CD4-positive, CD25-positive, alpha-beta regulatory T cell (primary cell): ENCODE measurements at regions not wholly inside any gene's neighbourhood (a gene's known extent, or its start where the extent isn't known, plus 50 kb on each side); places are given as distances from the start of the nearest gene placed in this dataset.
"Not testable (repeated sequence)": the region's sequence is repeated elsewhere in the genome, so short reads cannot be mapped to it uniquely, and the experiment has no call there.

ENCODE experiments used
- ATAC-seq, 2 donors: fragments of 150-1000 bp; cut with Tn5 transposase; one replicate each; pipeline ENCODE4 v1.10.0; 2021; ENCODE audit warnings: low read depth in 2 of 2, moderate number of reproducible peaks in 2 of 2, moderate library complexity in 1 of 2
- DNase-seq, 3 donors: peaks; one replicate each; pipeline versions ENCODE4 v3.0.0 to v3.0.0-alpha.2; 2012 to 2022; ENCODE audit warnings: mixed read lengths in 1 of 3
- H3K27ac ChIP-seq: one replicate; pipeline ENCODE4 v1.7.0; 2013; ENCODE audit warnings: mild to moderate bottlenecking, low read length; ENCODE audit not compliant: insufficient read depth, poor library complexity, severe bottlenecking
- H3K27me3 ChIP-seq: one replicate; pipeline ENCODE4 v1.7.0; 2013; ENCODE audit warnings: low read length; ENCODE audit not compliant: control insufficient read depth, insufficient read depth
- H3K36me3 ChIP-seq: one replicate; pipeline ENCODE4 v1.7.0; 2013; ENCODE audit warnings: mild to moderate bottlenecking, low read length, moderate library complexity; ENCODE audit not compliant: control insufficient read depth, insufficient read depth
- H3K4me1 ChIP-seq: 2 replicates; pipeline ENCODE4 v1.7.0; 2013; ENCODE audit warnings: mild to moderate bottlenecking, low read length; ENCODE audit not compliant: insufficient read depth, control insufficient read depth, poor library complexity, severe bottlenecking
- H3K4me3 ChIP-seq: one replicate; pipeline ENCODE4 v1.7.0; 2013; ENCODE audit warnings: low read depth, mild to moderate bottlenecking, low read length, moderate library complexity
- H3K9me3 ChIP-seq, 2 experiments: 1 replicate in 1 of 2; 2 replicates in 1 of 2; pipeline ENCODE4 v1.7.0; 2013; ENCODE audit warnings: low read length in 2 of 2, mild to moderate bottlenecking in 1 of 2, moderate library complexity in 1 of 2; ENCODE audit not compliant: control insufficient read depth in 2 of 2
- H3K27ac Mint-ChIP-seq, 3 donors: one replicate each; pipeline ENCODE4 v1.8.0; 2020 to 2022; ENCODE audit warnings: mild to moderate bottlenecking in 3 of 3, mixed read lengths in 3 of 3, moderate library complexity in 2 of 3
- H3K27me3 Mint-ChIP-seq: one replicate; pipeline ENCODE4 v1.8.0; 2022; ENCODE audit warnings: mild to moderate bottlenecking, mixed read lengths
- H3K36me3 Mint-ChIP-seq: one replicate; pipeline ENCODE4 v1.8.0; 2020; ENCODE audit warnings: mixed read lengths
- H3K4me1 Mint-ChIP-seq, 4 donors: one replicate each; pipeline ENCODE4 v1.8.0; 2020 to 2022; ENCODE audit warnings: mixed read lengths in 4 of 4, mild to moderate bottlenecking in 1 of 4
- H3K4me3 Mint-ChIP-seq, 4 donors: one replicate each; pipeline ENCODE4 v1.8.0; 2020 to 2022; ENCODE audit warnings: mild to moderate bottlenecking in 4 of 4, mixed read lengths in 4 of 4, moderate library complexity in 3 of 4
- H3K9me3 Mint-ChIP-seq, 7 donors: one replicate each; pipeline ENCODE4 v1.8.0; 2020 to 2022; ENCODE audit warnings: mixed read lengths in 7 of 7, mild to moderate bottlenecking in 3 of 7, moderate library complexity in 2 of 7

- Histone ChIP-seq H3K27ac (no peak overlapping the region), H3K27me3 (no peaks in the 10 kb centered on the region), H3K4me1 (no peaks in the 10 kb centered on the region), H3K4me3 (no peak overlapping the region), H3K9me3 (peaks cover 0 to 5% of the 10 kb centered on the region in 2 experiments), H3K36me3 (no peaks in the 10 kb centered on the region)
- Mint-ChIP-seq H3K4me3 (no peak overlapping the region), H3K27ac (no peak overlapping the region), H3K9me3 (peaks cover 0 to 10% (median 0%) of the 10 kb centered on the region in 7 donors), H3K4me1 (no peaks in the 10 kb centered on the region), H3K27me3 (no peaks in the 10 kb centered on the region), H3K36me3 (no peaks in the 10 kb centered on the region)
- DNase-seq: no peak
- ATAC-seq: no peak
Observed at GRCh38 chr7:124187962-124188361, 155.1 kb upstream of the TMEM229A start.

- peaks cover 0 to 4% (median 1%) of the 10 kb centered on the region in 7 donors for H3K9me3 Mint-ChIP-seq
- Histone ChIP-seq H3K36me3 (no peaks in the 10 kb centered on the region), H3K27me3 (no peaks in the 10 kb centered on the region), H3K9me3 (no peaks in the 10 kb centered on the region), H3K27ac (no peak overlapping the region), H3K4me3 (no peak overlapping the region), H3K4me1 (no peaks in the 10 kb centered on the region)
- H3K4me3 Mint-ChIP-seq: no peak overlapping the region
- no peak for DNase-seq
- ATAC-seq: no peak
- no peaks in the 10 kb centered on the region for H3K36me3 Mint-ChIP-seq
- no peak overlapping the region for H3K27ac Mint-ChIP-seq
- no peaks in the 10 kb centered on the region for H3K4me1 Mint-ChIP-seq
- H3K27me3 Mint-ChIP-seq: no peaks in the 10 kb centered on the region
Observed at GRCh38 chr7:124183649-124184048, 150.8 kb upstream of the TMEM229A start.

- no peak for DNase-seq
- Mint-ChIP-seq H3K27ac (no peak overlapping the region), H3K27me3 (no peaks in the 10 kb centered on the region), H3K9me3 (peaks cover 0 to 10% (median 3%) of the 10 kb centered on the region in 7 donors), H3K4me3 (no peak overlapping the region), H3K36me3 (no peaks in the 10 kb centered on the region), H3K4me1 (no peaks in the 10 kb centered on the region)
- Histone ChIP-seq H3K27me3 (no peaks in the 10 kb centered on the region), H3K4me1 (no peaks in the 10 kb centered on the region), H3K9me3 (no peaks in the 10 kb centered on the region), H3K27ac (no peak overlapping the region), H3K4me3 (no peak overlapping the region), H3K36me3 (no peaks in the 10 kb centered on the region)
- no peak for ATAC-seq
Observed at GRCh38 chr7:124179641-124180040, 146.8 kb upstream of the TMEM229A start.

- Mint-ChIP-seq H3K9me3 (peaks cover 0 to 10% (median 4%) of the 10 kb centered on the region in 7 donors), H3K36me3 (no peaks in the 10 kb centered on the region), H3K4me3 (no peak overlapping the region), H3K27ac (no peak overlapping the region), H3K27me3 (no peaks in the 10 kb centered on the region), H3K4me1 (no peaks in the 10 kb centered on the region)
- H3K27me3 ChIP-seq: no peaks in the 10 kb centered on the region
- no peak for DNase-seq
- no peak for ATAC-seq
- H3K9me3 ChIP-seq: no peaks in the 10 kb centered on the region
- no peaks in the 10 kb centered on the region for H3K36me3 ChIP-seq
- H3K27ac ChIP-seq: no peak overlapping the region
- H3K4me3 ChIP-seq: no peak overlapping the region
- H3K4me1 ChIP-seq: no peaks in the 10 kb centered on the region
Observed at GRCh38 chr7:124177891-124178290, 145.0 kb upstream of the TMEM229A start.

- not testable (repeated sequence) for H3K36me3 Mint-ChIP-seq, H3K4me1 Mint-ChIP-seq, H3K4me3 Mint-ChIP-seq, H3K4me1 ChIP-seq, H3K27me3 Mint-ChIP-seq, H3K27ac Mint-ChIP-seq, DNase-seq, H3K27me3 ChIP-seq, H3K36me3 ChIP-seq, H3K4me3 ChIP-seq, ATAC-seq, H3K9me3 ChIP-seq, H3K27ac ChIP-seq
- H3K9me3 Mint-ChIP-seq: peaks cover 0 to 26% (median 4%) of the 10 kb centered on the region in 7 donors
Observed at GRCh38 chr7:124171812-124172211, 138.9 kb upstream of the TMEM229A start.

- no peak overlapping the region for H3K4me3 Mint-ChIP-seq
- no peak overlapping the region for H3K4me3 ChIP-seq
- no peaks in the 10 kb centered on the region for H3K36me3 ChIP-seq
- ATAC-seq (no peak), DNase-seq (no peak)
- no peaks in the 10 kb centered on the region for H3K9me3 ChIP-seq
- peaks cover 0 to 20% (median 1%) of the 10 kb centered on the region in 7 donors for H3K9me3 Mint-ChIP-seq
- H3K27ac Mint-ChIP-seq: no peak overlapping the region
- no peaks in the 10 kb centered on the region for H3K27me3 ChIP-seq
- no peaks in the 10 kb centered on the region for H3K4me1 ChIP-seq
- H3K36me3 Mint-ChIP-seq: no peaks in the 10 kb centered on the region
- H3K27me3 Mint-ChIP-seq: no peaks in the 10 kb centered on the region
- no peaks in the 10 kb centered on the region for H3K4me1 Mint-ChIP-seq
- H3K27ac ChIP-seq: no peak overlapping the region
Observed at GRCh38 chr7:124171068-124171467, 138.2 kb upstream of the TMEM229A start.

GRCh38 chr7:124168616-124169015 is 135.7 kb upstream of the TMEM229A start:
- Mint-ChIP-seq H3K9me3 (peaks cover 0 to 24% (median 8%) of the 10 kb centered on the region in 7 donors), H3K4me1 (no peaks in the 10 kb centered on the region), H3K36me3 (no peaks in the 10 kb centered on the region), H3K27me3 (no peaks in the 10 kb centered on the region), H3K4me3 (no peak overlapping the region), H3K27ac (no peak overlapping the region)
- Histone ChIP-seq H3K4me3 (no peak overlapping the region), H3K27ac (no peak overlapping the region), H3K4me1 (no peaks in the 10 kb centered on the region), H3K36me3 (no peaks in the 10 kb centered on the region), H3K27me3 (no peaks in the 10 kb centered on the region), H3K9me3 (no peaks in the 10 kb centered on the region)
- ATAC-seq (no peak), DNase-seq (no peak)

GRCh38 chr7:124162667-124163066 is 129.8 kb upstream of the TMEM229A start:
- Mint-ChIP-seq H3K9me3 (peaks cover 1 to 15% (median 11%) of the 10 kb centered on the region in 7 donors), H3K4me1 (no peaks in the 10 kb centered on the region), H3K4me3 (no peak overlapping the region), H3K27ac (no peak overlapping the region), H3K36me3 (no peaks in the 10 kb centered on the region), H3K27me3 (no peaks in the 10 kb centered on the region)
- ATAC-seq: no peak
- Histone ChIP-seq H3K4me1 (no peaks in the 10 kb centered on the region), H3K27ac (no peak overlapping the region), H3K9me3 (no peaks in the 10 kb centered on the region), H3K27me3 (no peaks in the 10 kb centered on the region), H3K4me3 (no peak overlapping the region), H3K36me3 (no peaks in the 10 kb centered on the region)
- DNase-seq: no peak
